ENCODE measurements at regions not wholly inside any gene's neighbourhood (a gene's known extent, or its start where the extent isn't known, plus 50 kb on each side); places are given as distances from the start of the nearest gene placed in this dataset.

GRCh38 chr21:19065164-19065563 lies 661.6 kb upstream of the TMPRSS15 start:
- Histone ChIP-seq H3K27me3 (ENCODE audit: control insufficient read depth in 2 of 2, insufficient read depth in 2 of 2, low read length in 2 of 2) (no peaks in the 10 kb centered on the region), H3K9me3 (replicated peaks; ENCODE audit: control insufficient read depth, insufficient read depth, low read depth, low read length) (no peaks in the 10 kb centered on the region; the same call in 1 of the 2 replicates), H4K20me1 (replicated peaks; ENCODE audit: control insufficient read depth, insufficient read depth, low read length) (no peaks in the 10 kb centered on the region), H3K4me3 (no peak overlapping the region), H3K79me2 (ENCODE audit: control insufficient read depth, insufficient read depth, low read length) (no peaks in the 10 kb centered on the region), H3K27ac (ENCODE audit: extremely low read depth, low read depth, low read length) (no peak overlapping the region), H2AFZ (ENCODE audit: low read depth, low read length) (no peak overlapping the region), H3K9me1 (ENCODE audit: control insufficient read depth, insufficient read depth, low read length) (no peaks in the 10 kb centered on the region), H3K9ac (ENCODE audit: insufficient read depth in 1 of 2, low read depth in 2 of 2, low read length in 2 of 2) (no peak overlapping the region), H3K4me2 (ENCODE audit: insufficient read depth, low read length) (no peak overlapping the region), H3K36me3 (ENCODE audit: control insufficient read depth, insufficient read depth, low read length) (no peaks in the 10 kb centered on the region), H3K4me1 (replicated peaks in 1 of 2; ENCODE audit: control insufficient read depth in 2 of 2, insufficient read depth in 2 of 2, low read length in 2 of 2) (no peaks in the 10 kb centered on the region)
- intact Hi-C loops (cut with micrococcal nuclease), result no loop called here
- in situ Hi-C loops (cut with MboI), result no loop called here
- no peak for ATAC-seq
- no peak for FAIRE-seq
- CTCF ChIA-PET (ENCODE audit: low intra/inter-chr PET ratio), result no interaction called here
- no peak for TF ChIP-seq GABPB2 (CRISPR knock-in tag; conservative IDR thresholded peaks at IDR 0.05)
- TF ChIP-seq DACH1 (IDR thresholded peaks at IDR 0.05; ENCODE audit: partially characterized antibody), result no peak
- TF ChIP-seq ARNT (IDR thresholded peaks at IDR 0.05), result no peak
- no peak for TF ChIP-seq STAG1 (CRISPR knock-in tag; IDR thresholded peaks at IDR 0.05; ENCODE audit: borderline replicate concordance)
- TF ChIP-seq GTF2B (IDR thresholded peaks at IDR 0.05; ENCODE audit: extremely low read depth, insufficient read length), result no peak
- TF ChIP-seq ZKSCAN8 (CRISPR knock-in tag; IDR thresholded peaks at IDR 0.05), result no peak
- TF ChIP-seq, protein P1, sequence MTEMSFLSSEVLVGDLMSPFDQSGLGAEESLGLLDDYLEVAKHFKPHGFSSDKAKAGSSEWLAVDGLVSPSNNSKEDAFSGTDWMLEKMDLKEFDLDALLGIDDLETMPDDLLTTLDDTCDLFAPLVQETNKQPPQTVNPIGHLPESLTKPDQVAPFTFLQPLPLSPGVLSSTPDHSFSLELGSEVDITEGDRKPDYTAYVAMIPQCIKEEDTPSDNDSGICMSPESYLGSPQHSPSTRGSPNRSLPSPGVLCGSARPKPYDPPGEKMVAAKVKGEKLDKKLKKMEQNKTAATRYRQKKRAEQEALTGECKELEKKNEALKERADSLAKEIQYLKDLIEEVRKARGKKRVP (CRISPR knock-in tag; IDR thresholded peaks at IDR 0.05), result no peak
- POLR2A ChIA-PET, result no interaction called here
- BruUV-seq (replicated peaks), result no TSS peak
- 0% methylated on average over 7 of the region's 8 CpGs for WGBS (ENCODE audit: insufficient coverage, low coverage, missing lambda C conversion rate)
- DNase-seq (ENCODE audit: extremely low read depth in 1 of 4, low spot score in 3 of 4), result no peak

Data from K562 (cell line).